A673 (cell line): ENCODE measurements at regions not wholly inside any gene's neighbourhood (a gene's known extent, or its start where the extent isn't known, plus 50 kb on each side); places are given as distances from the start of the nearest gene placed in this dataset.

Experiments used
- BruUV-seq: library from RNA; stranded (reverse); fragments of 400-500 nt; replicated peaks from 2 replicates; lab custom pipeline; 2021; lab: Mats Ljungman, UMichigan
- CTCF ChIA-PET: fragments of 300-600 bp; sonication (Branson Sonifier 250); formaldehyde crosslinking; loops from one replicate; lab custom pipeline; 2022; ENCODE audit warnings: antibody characterized with exemption; lab: Charles Lee
- POLR2A ChIA-PET: fragments of 300-600 bp; sonication (Branson Sonifier 250); formaldehyde crosslinking; loops from one replicate; lab custom pipeline; 2022; ENCODE audit warnings: antibody characterized with exemption; ENCODE audit not compliant: low non-redundant PET; lab: Charles Lee
- DNase-seq: peaks from one replicate; pipeline ENCODE4 v3.0.0-alpha.2; 2015; ENCODE audit warnings: low spot score
- H3K27ac ChIP-seq: fragments of 200-600 bp; sonication (generic); 2 replicates; pipeline ENCODE4 v1.5.1; 2016; ENCODE audit warnings: mixed run types, low read depth, mild to moderate bottlenecking, mixed read lengths, antibody characterized with exemption, low read length; ENCODE audit not compliant: poor library complexity, severe bottlenecking
- H3K27me3 ChIP-seq: fragments of 200-600 bp; sonication (generic); replicated peaks from 2 replicates; pipeline ENCODE4 v1.6.1; 2017; ENCODE audit warnings: mixed run types, low read depth, mild to moderate bottlenecking, mixed read lengths, antibody characterized with exemption, low read length; ENCODE audit not compliant: insufficient read depth, poor library complexity
- H3K36me3 ChIP-seq: fragments of 200-600 bp; sonication (generic); 2 replicates; pipeline ENCODE4 v1.6.1; 2016; ENCODE audit warnings: mixed run types, mild to moderate bottlenecking, mixed read lengths, antibody characterized with exemption, low read length; ENCODE audit not compliant: insufficient read depth, poor library complexity, severe bottlenecking
- H3K4me1 ChIP-seq: fragments of 200-600 bp; sonication (generic); 2 replicates; pipeline ENCODE4 v1.6.1; 2017; ENCODE audit warnings: mixed run types, mild to moderate bottlenecking, mixed read lengths, antibody characterized with exemption, low read length; ENCODE audit not compliant: insufficient read depth, poor library complexity, severe bottlenecking
- H3K4me3 ChIP-seq: fragments of 200-600 bp; sonication (generic); 2 replicates; pipeline ENCODE4 v1.5.1; 2016; ENCODE audit warnings: low read depth, mixed run types, mild to moderate bottlenecking, mixed read lengths, low read length; ENCODE audit not compliant: poor library complexity, severe bottlenecking
- H3K9me3 ChIP-seq: fragments of 200-600 bp; sonication (generic); 2 replicates; pipeline ENCODE4 v1.6.1; 2016; ENCODE audit warnings: mixed run types, low read depth, mild to moderate bottlenecking, mixed read lengths, antibody characterized with exemption, low read length; ENCODE audit not compliant: poor library complexity, severe bottlenecking
- EZH2 ChIP-seq: fragments of 200-600 bp; sonication (generic); IDR thresholded peaks from 2 replicates; pipeline ENCODE4 v1.6.1; 2017; ENCODE audit warnings: borderline replicate concordance, low read depth, mild to moderate bottlenecking, mixed read lengths, antibody characterized with exemption, low read length; ENCODE audit not compliant: poor library complexity, severe bottlenecking
- intact Hi-C: fragments of 100-400 bp; cut with micrococcal nuclease; formaldehyde crosslinking; loops from one replicate; pipeline ENCODE4 v1.10.0; 2022; ENCODE audit not compliant: unreplicated experiment
- TF ChIP-seq, protein P1 (sequence below): fragments of 300-800, 200-600 bp; sonication (generic); conservative IDR thresholded peaks from 2 replicates; pipeline ENCODE4 v1.5.1; 2017; ENCODE audit warnings: low read depth, mild to moderate bottlenecking, antibody characterized with exemption, low read length, moderate library complexity, mixed read lengths

DNA sequence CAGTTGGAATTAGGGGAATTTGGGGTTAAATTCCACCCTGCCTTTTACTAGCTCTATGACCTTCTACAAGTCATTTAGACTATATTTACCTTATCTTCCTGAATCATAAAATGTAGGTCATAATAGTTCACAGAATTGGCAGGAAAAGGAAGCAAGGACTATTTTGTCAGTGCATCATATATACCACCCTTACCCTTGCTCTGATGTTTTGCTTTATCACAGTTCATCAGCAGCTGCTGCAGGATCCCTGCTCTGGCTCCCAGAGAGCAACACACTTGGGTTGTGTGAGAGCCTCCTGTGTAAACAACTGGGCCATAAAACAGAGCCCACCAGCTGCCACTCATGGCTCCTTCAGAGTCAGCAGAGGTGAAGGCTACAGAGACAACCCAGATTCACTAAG is 631.6 kb upstream of the CAMK1G start:
- no peak overlapping the region for H3K27ac ChIP-seq
- ChIA-PET POLR2A (no interaction called here), CTCF (no interaction called here)
- H3K36me3 ChIP-seq = no peaks in the 10 kb centered on the region
- DNase-seq = no peak
- intact Hi-C loops = no loop called here
- TF ChIP-seq, protein P1, sequence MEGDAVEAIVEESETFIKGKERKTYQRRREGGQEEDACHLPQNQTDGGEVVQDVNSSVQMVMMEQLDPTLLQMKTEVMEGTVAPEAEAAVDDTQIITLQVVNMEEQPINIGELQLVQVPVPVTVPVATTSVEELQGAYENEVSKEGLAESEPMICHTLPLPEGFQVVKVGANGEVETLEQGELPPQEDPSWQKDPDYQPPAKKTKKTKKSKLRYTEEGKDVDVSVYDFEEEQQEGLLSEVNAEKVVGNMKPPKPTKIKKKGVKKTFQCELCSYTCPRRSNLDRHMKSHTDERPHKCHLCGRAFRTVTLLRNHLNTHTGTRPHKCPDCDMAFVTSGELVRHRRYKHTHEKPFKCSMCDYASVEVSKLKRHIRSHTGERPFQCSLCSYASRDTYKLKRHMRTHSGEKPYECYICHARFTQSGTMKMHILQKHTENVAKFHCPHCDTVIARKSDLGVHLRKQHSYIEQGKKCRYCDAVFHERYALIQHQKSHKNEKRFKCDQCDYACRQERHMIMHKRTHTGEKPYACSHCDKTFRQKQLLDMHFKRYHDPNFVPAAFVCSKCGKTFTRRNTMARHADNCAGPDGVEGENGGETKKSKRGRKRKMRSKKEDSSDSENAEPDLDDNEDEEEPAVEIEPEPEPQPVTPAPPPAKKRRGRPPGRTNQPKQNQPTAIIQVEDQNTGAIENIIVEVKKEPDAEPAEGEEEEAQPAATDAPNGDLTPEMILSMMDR = no peak
- TF ChIP-seq EZH2 = no peak
- BruUV-seq = no TSS peak
- no peak overlapping the region for H3K4me3 ChIP-seq
- H3K4me1 ChIP-seq = no peaks in the 10 kb centered on the region
- H3K9me3 ChIP-seq = no peaks in the 10 kb centered on the region
- H3K27me3 ChIP-seq = no peaks in the 10 kb centered on the region

DNA sequence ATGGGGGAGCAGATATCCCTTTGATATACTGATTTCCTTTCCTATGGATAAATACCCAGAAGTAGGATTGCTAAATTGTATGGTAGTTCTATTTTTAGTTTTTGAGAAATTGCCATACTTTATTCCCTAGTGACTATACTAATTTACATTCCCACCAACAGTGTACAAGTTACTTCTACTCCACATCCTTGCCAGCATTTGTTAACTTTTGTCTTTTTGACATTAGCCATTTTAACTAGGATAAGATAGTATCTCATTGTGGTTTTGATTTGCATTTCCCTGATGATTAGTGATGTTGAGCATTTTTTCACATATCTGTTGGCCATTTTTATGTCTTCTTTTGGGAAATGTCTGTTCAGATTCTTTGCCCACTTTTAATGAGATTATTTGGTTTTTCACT is 620.6 kb upstream of the CAMK1G start:
- no peak overlapping the region for H3K4me3 ChIP-seq
- POLR2A ChIA-PET = no interaction called here

DNA sequence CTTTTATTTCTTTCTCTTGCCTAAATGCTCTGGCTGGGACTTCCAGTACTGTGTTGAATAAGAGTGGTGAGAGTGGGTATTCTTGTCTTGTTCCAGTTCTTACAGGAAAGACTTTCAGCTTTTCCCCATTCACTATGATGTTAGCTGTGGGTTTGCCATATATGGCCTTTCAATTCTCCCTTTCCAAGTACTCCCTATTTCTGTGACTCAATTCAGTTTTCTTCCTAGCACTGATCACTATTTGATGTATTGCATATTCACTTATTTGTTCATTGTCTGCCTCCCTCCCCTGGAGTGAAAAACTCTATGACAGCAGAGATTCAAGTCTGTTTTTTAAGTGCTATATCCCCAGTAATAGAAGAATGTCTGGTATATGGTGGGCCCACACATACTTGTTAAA is 618.2 kb upstream of the CAMK1G start:
- no peak for DNase-seq
- no peaks in the 10 kb centered on the region for H3K4me1 ChIP-seq
- no TSS peak for BruUV-seq
- H3K27ac ChIP-seq = no peak overlapping the region
- intact Hi-C loops = no loop called here
- no peaks in the 10 kb centered on the region for H3K9me3 ChIP-seq
- ChIA-PET POLR2A (no interaction called here), CTCF (no interaction called here)
- TF ChIP-seq, protein P1 = no peak
- no peak for TF ChIP-seq EZH2
- H3K36me3 ChIP-seq = no peaks in the 10 kb centered on the region
- no peaks in the 10 kb centered on the region for H3K27me3 ChIP-seq
- no peak overlapping the region for H3K4me3 ChIP-seq

More for the DNA sequence above, 620.6 kb upstream of the CAMK1G start:
- BruUV-seq = no TSS peak
- intact Hi-C loops = no loop called here
- H3K9me3 ChIP-seq = no peaks in the 10 kb centered on the region
- H3K36me3 ChIP-seq = no peaks in the 10 kb centered on the region
- CTCF ChIA-PET = no interaction called here
- no peaks in the 10 kb centered on the region for H3K4me1 ChIP-seq
- TF ChIP-seq EZH2 = no peak
- TF ChIP-seq, protein P1 = no peak
- no peak for DNase-seq
- no peak overlapping the region for H3K27ac ChIP-seq
- H3K27me3 ChIP-seq = no peaks in the 10 kb centered on the region
